Heart right ventricle (tissue), 16 donors: ENCODE measurements at regions not wholly inside any gene's neighbourhood (a gene's known extent, or its start where the extent isn't known, plus 50 kb on each side); places are given as distances from the start of the nearest gene placed in this dataset.

Experiments
- ATAC-seq, 8 donors: fragments of 200-7000 bp; cut with Tn5 transposase; one replicate each; pipeline ENCODE4 v1.9.1; 2020; ENCODE audit warnings: mild to moderate bottlenecking in 8 of 8, moderate library complexity in 8 of 8, moderate number of reproducible peaks in 1 of 8
- DNase-seq, 2 donors: peaks; one replicate each; pipeline ENCODE4 v3.0.0-alpha.2; 2020
- H3K27ac ChIP-seq, 10 donors: fragments of 200-600 bp; sonication (generic) in 2 of 10; one replicate each; pipeline versions ENCODE4 v1.5.0 to v1.8.0; 2020 to 2022; ENCODE audit warnings: mild to moderate bottlenecking in 3 of 10
- H3K27me3 ChIP-seq, 7 donors: fragments of 200-600 bp; one replicate each; pipeline ENCODE4 v1.8.0; 2021 to 2022; ENCODE audit warnings: mild to moderate bottlenecking in 2 of 7
- H3K36me3 ChIP-seq, 9 donors: fragments of 200-600 bp; sonication (generic) in 1 of 9; one replicate each; pipeline versions ENCODE4 v1.5.0 to v1.8.0; 2020 to 2022; ENCODE audit warnings: mild to moderate bottlenecking in 2 of 9
- H3K4me1 ChIP-seq, 9 donors: fragments of 200-600 bp; sonication (generic) in 1 of 9; one replicate each; pipeline versions ENCODE4 v1.5.0 to v1.8.0; 2020 to 2022; ENCODE audit warnings: mild to moderate bottlenecking in 4 of 9
- H3K4me3 ChIP-seq, 10 donors: fragments of 200-600 bp; sonication (generic) in 2 of 10; one replicate each; pipeline versions ENCODE4 v1.5.0 to v1.8.0; 2020 to 2022; ENCODE audit warnings: mild to moderate bottlenecking in 7 of 10, moderate library complexity in 2 of 10
- H3K9me3 ChIP-seq, 11 donors: fragments of 200-600 bp in 10 of 11; sonication (generic) in 2 of 11; one replicate each; pipeline versions ENCODE4 v1.5.0 to v1.8.0; 2013 to 2022; ENCODE audit warnings: mild to moderate bottlenecking in 2 of 11, control low read depth in 1 of 11, moderate library complexity in 1 of 11
- WGBS, 2 donors: extraction: QIAGEN DNeasy Blood & Tissue Kit; methylation state at CpG; one replicate each; pipeline ENCODE4 v1.1.7; 2013; ENCODE audit warnings: inconsistent platforms in 1 of 2; 5-methylcytosine and 5-hydroxymethylcytosine counted together
- intact Hi-C, 10 donors: fragments of 100-400 bp; cut with DNase I; formaldehyde crosslinking; loops; one replicate each; pipeline versions ENCODE4 v1.11.1 to v1.14.2; 2022
- TF ChIP-seq, protein P1 (sequence below), 9 donors: fragments of 200-600 bp; sonication (generic) in 2 of 9; IDR thresholded peaks; one replicate each; pipeline versions ENCODE4 v1.5.0 to v1.8.0; 2021 to 2022; ENCODE audit warnings: antibody characterized with exemption in 9 of 9, mild to moderate bottlenecking in 5 of 9, moderate library complexity in 1 of 9
- donor health status: Arrhythmogenic right ventricular cardiomyopathy.
- donor health status: ischemic (EF 13 %, LVEDD 7.1; RV severe dilation, severe dysfunction).
- donor health status: healthy with polysubstance abuse.
- donor health status: DM: no; HTN: yes; CAD: no.
- donor health status: DM: no; HTN: no; CAD: no.
- donor health status: ischemic (EF 25% LVEDD 6.9; RV normal size, moderate dysfunction).
- donor health status: ischemic (EF 25% LVEDD 5.7; RV mildly dilated, moderate dysfunction).
- donor health status: healthy.
- donor health status: DM: yes; HTN: yes; CAD: no.
- donor health status: Ischemic cardiomyopathy.
- donor health status: ischemic (EF 35%, LVEDD 5.7; RV mildly dilated, moderate dysfunction).
- donor health status: nonischemic (EF 11% LVEDD 7.7; RV severe dilation, severe dysfunction).
- donor health status: DM: yes; HTN: yes; CAD: no.
- donor health status: PGD.
- donor health status: ischemic (EF 29% LVEDD 5.4; RV normal size, mild dysfunction).
- donor health status: nonischemic (EF 23%, LVEDD 6.1; RV moderate dilation, normal function).

DNA sequence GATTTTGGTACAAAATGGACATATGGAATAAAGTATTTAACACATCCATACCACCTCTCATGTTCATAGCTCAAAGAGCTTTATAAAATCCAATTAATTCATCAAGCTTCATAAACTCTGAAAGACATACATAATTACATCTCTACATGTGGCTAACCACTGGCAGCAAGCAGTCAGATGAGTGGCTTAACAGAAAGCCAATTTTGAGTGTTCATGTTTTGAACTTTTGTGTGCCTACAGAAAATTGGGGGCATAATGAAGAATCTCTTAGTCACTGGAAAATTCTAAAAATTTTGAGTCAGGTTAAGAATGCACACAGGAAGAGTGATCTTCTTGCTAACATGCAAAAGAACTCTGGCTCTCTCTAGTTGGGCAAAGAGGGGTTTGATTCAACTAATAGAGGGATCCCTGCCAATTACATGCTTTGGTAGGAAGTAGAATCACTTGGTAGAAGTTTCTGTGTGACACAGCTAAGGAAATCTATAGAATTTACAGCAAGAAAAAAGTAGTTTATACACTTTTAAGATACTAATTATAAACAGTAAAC is 287.4 kb downstream of the NOL4 start:
- no peaks in the 10 kb centered on the region for H3K36me3 ChIP-seq
- intact Hi-C loops = no loop called here
- H3K4me1 ChIP-seq = no peaks in the 10 kb centered on the region
- DNase-seq (no peak), ATAC-seq (no peak)
- H3K27ac ChIP-seq = no peak overlapping the region
- no peak overlapping the region for H3K4me3 ChIP-seq
- H3K27me3 ChIP-seq = no peaks in the 10 kb centered on the region
- H3K9me3 ChIP-seq = peaks cover 0 to 21% (median 0%) of the 10 kb centered on the region in 11 donors
- TF ChIP-seq, protein P1, sequence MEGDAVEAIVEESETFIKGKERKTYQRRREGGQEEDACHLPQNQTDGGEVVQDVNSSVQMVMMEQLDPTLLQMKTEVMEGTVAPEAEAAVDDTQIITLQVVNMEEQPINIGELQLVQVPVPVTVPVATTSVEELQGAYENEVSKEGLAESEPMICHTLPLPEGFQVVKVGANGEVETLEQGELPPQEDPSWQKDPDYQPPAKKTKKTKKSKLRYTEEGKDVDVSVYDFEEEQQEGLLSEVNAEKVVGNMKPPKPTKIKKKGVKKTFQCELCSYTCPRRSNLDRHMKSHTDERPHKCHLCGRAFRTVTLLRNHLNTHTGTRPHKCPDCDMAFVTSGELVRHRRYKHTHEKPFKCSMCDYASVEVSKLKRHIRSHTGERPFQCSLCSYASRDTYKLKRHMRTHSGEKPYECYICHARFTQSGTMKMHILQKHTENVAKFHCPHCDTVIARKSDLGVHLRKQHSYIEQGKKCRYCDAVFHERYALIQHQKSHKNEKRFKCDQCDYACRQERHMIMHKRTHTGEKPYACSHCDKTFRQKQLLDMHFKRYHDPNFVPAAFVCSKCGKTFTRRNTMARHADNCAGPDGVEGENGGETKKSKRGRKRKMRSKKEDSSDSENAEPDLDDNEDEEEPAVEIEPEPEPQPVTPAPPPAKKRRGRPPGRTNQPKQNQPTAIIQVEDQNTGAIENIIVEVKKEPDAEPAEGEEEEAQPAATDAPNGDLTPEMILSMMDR (IDR thresholded peaks at IDR 0.05) = no peak

DNA sequence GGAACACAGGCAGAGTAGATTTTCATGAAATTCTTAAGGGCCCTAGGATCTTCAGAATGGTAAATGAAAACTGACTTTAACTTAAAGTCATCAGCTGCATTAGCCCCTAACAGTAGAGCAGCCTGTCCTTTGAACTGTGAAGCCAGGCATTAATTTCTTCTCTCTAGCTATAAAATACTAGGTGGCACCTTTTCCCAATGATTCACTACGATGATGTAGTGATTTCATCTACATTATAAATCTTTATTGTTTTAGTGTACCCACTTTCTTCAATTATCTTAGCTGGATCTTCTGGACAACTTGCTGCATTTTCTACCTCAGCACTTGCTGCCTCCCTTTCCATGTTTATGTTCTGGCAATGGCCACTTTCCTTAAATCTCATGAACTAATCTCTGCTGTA is 290.5 kb downstream of the NOL4 start:
- no peak for DNase-seq
- no peak overlapping the region for H3K4me3 ChIP-seq
- no peaks in the 10 kb centered on the region for H3K27me3 ChIP-seq
- no peaks in the 10 kb centered on the region for H3K36me3 ChIP-seq
- 81 to 83% methylated on average over 1 of the region's 1 CpG for WGBS, 2 donors
- no peak for ATAC-seq
- TF ChIP-seq, protein P1 (IDR thresholded peaks at IDR 0.05) = no peak
- intact Hi-C loops = no loop called here
- no peak overlapping the region for H3K27ac ChIP-seq
- H3K4me1 ChIP-seq = no peaks in the 10 kb centered on the region
- peaks cover 0 to 11% (median 0%) of the 10 kb centered on the region in 11 donors for H3K9me3 ChIP-seq

DNA sequence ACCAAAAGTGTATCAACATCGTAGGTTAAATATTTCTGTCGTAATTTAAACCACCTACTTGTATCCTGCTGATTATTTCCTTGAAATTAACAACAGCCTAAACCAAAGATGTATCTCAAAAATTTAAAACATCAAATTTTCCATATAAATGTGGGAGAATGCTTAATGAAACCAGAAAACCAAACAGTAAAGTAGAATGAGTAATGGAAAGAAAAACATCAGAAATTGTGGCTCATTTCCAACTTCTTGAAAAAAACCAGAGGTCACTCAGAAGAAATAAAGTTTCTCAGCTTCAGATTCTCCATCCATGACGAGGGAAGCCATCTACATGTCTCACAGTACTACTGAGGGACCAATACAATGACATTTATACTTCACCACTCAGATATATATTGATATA is 296.5 kb downstream of the NOL4 start:
- Histone ChIP-seq H3K27me3 (no peaks in the 10 kb centered on the region), H3K4me1 (no peaks in the 10 kb centered on the region), H3K27ac (no peak overlapping the region), H3K9me3 (peaks cover 0 to 4% (median 0%) of the 10 kb centered on the region in 11 donors), H3K4me3 (no peak overlapping the region), H3K36me3 (no peaks in the 10 kb centered on the region)
- ATAC-seq = no peak
- TF ChIP-seq, protein P1 (IDR thresholded peaks at IDR 0.05) = no peak
- 37 to 44% methylated on average over 3 of the region's 3 CpGs for WGBS, 2 donors
- intact Hi-C loops = no loop called here
- DNase-seq = no peak

DNA sequence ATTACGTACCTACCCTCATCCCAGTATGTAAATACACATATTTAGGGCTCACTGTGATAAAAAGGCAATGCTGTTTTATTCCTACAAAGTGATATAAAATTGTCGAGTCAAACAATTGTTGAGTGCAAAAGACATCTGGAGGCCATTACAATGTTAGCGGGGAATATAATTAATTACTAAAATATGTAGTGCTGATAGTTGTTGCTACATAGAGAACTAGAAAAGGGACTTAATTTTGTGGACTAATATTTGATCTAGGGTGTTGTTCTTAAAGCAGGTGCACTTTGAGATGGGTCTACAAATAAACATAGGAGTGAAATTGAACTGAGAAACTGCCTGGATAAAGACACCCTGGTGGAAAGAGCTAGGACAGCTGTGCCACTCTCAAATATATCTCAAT is 300.1 kb downstream of the NOL4 start:
- 81 to 96% methylated on average over 3 of the region's 3 CpGs for WGBS, 2 donors
- no peak overlapping the region for H3K27ac ChIP-seq
- intact Hi-C loops = no loop called here

More for the DNA sequence above, 300.1 kb downstream of the NOL4 start:
- Histone ChIP-seq H3K27me3 (no peaks in the 10 kb centered on the region), H3K4me1 (no peaks in the 10 kb centered on the region), H3K9me3 (peaks cover 0 to 6% (median 0%) of the 10 kb centered on the region in 11 donors), H3K36me3 (no peaks in the 10 kb centered on the region), H3K4me3 (no peak overlapping the region)
- TF ChIP-seq, protein P1 (IDR thresholded peaks at IDR 0.05) = no peak
- DNase-seq (no peak), ATAC-seq (no peak)
